ENCODE measurements at regions not wholly inside any gene's neighbourhood (a gene's known extent, or its start where the extent isn't known, plus 50 kb on each side); places are given as distances from the start of the nearest gene placed in this dataset.

GRCh38 chr4:127400731-127401346, 231.9 kb upstream of the INTU start:
- FAIRE-seq = peak; percentile 85
- peak; percentile 68 for DNase-seq (ENCODE audit: low read depth, low spot score)
- Histone ChIP-seq H3K27me3 (ENCODE audit: control insufficient read depth in 2 of 2, insufficient read depth in 2 of 2, low read length in 2 of 2) (no peaks in the 10 kb centered on the region), H3K79me2 (ENCODE audit: control insufficient read depth, insufficient read depth, low read length) (no peaks in the 10 kb centered on the region), H3K27ac (ENCODE audit: insufficient read depth, low read depth, low read length) (no peak overlapping the region), H3K36me3 (ENCODE audit: control insufficient read depth in 2 of 2, extremely low read depth in 1 of 2, insufficient read depth in 2 of 2, low read length in 2 of 2) (no peaks in the 10 kb centered on the region), H3K4me2 (ENCODE audit: insufficient read depth, low read length) (no peak overlapping the region), H2AFZ (ENCODE audit: low read depth, low read length) (no peak overlapping the region), H3K9ac (replicated peaks; ENCODE audit: extremely low read depth, insufficient read depth, low read length) (no peak overlapping the region), H3K4me3 (replicated peaks in 1 of 3; ENCODE audit: insufficient read depth in 1 of 3, low read depth in 1 of 3, low read length in 3 of 3) (no peak overlapping the region), H3K9me1 (replicated peaks; ENCODE audit: control insufficient read depth, extremely low read depth, insufficient read depth, low read length) (no peaks in the 10 kb centered on the region), H4K20me1 (replicated peaks; ENCODE audit: control insufficient read depth, extremely low read depth, insufficient read depth, low read length) (no peaks in the 10 kb centered on the region), H3K4me1 (ENCODE audit: control insufficient read depth, extremely low read depth, insufficient read depth, low read length) (no peaks in the 10 kb centered on the region), H3K9me3 (replicated peaks; ENCODE audit: control insufficient read depth, insufficient read depth, low read length) (no peaks in the 10 kb centered on the region)
- intact Hi-C loops (cut with micrococcal nuclease) = loop anchor here (1.0 to 5.0 kb wide), 3 partner anchors 774 to 1659 kb away; no protein-coding TSS in a partner anchor
- POLR2A ChIA-PET = no interaction called here
- dilution Hi-C loops (cut with MboI; ENCODE audit: extremely low pct_ligation_motif_present, low sequenced_read_pairs) = no loop called here
- CTCF ChIA-PET = interaction anchor here (0.7 to 2.4 kb wide), 12 partner anchors 9 to 1649 kb away, joined by 3 to 23 read pairs (median 5); no protein-coding TSS in a partner anchor
- BruUV-seq (replicated peaks) = no TSS peak
- TF ChIP-seq JUN (IDR thresholded peaks at IDR 0.05; ENCODE audit: borderline replicate concordance, insufficient read depth, insufficient read length, low read depth) (no peak), EZH2 (IDR thresholded peaks at IDR 0.05; ENCODE audit: borderline replicate concordance, low read depth, low read length, severe bottlenecking) (no peak), FOS (IDR thresholded peaks at IDR 0.05; ENCODE audit: borderline replicate concordance, insufficient read depth, low read length) (no peak)
- TF ChIP-seq, protein P1, sequence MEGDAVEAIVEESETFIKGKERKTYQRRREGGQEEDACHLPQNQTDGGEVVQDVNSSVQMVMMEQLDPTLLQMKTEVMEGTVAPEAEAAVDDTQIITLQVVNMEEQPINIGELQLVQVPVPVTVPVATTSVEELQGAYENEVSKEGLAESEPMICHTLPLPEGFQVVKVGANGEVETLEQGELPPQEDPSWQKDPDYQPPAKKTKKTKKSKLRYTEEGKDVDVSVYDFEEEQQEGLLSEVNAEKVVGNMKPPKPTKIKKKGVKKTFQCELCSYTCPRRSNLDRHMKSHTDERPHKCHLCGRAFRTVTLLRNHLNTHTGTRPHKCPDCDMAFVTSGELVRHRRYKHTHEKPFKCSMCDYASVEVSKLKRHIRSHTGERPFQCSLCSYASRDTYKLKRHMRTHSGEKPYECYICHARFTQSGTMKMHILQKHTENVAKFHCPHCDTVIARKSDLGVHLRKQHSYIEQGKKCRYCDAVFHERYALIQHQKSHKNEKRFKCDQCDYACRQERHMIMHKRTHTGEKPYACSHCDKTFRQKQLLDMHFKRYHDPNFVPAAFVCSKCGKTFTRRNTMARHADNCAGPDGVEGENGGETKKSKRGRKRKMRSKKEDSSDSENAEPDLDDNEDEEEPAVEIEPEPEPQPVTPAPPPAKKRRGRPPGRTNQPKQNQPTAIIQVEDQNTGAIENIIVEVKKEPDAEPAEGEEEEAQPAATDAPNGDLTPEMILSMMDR (IDR thresholded peaks at IDR 0.05; ENCODE audit: extremely low read depth in 1 of 2, insufficient read depth in 1 of 2, low read depth in 1 of 2, low read length in 2 of 2) = peak; percentile 59 to 69
- TF ChIP-seq, protein P2, sequence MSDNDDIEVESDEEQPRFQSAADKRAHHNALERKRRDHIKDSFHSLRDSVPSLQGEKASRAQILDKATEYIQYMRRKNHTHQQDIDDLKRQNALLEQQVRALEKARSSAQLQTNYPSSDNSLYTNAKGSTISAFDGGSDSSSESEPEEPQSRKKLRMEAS (IDR thresholded peaks at IDR 0.05; ENCODE audit: insufficient read depth, insufficient read length) = peak; percentile 13
